ENCODE measurements at regions not wholly inside any gene's neighbourhood (a gene's known extent, or its start where the extent isn't known, plus 50 kb on each side); places are given as distances from the start of the nearest gene placed in this dataset.

DNA sequence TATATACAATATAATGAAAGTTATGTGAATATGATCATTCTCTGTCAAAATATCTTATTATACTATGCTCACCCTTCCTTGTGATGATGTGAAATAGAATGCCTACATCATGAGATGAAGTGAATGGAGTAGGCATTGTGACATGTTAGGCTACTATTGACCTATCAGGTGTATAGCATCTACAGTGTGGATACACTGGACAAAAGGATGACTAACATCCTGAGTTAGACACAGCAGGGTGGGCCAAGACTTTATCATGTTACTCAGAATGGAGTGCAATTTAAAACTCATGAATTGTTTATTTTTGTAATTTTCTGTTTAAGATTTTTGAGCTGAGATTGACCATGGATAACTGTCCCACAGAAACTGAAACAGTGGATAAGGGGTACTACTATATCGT lies 53.4 kb upstream of the NAV3 start:
- DNase-seq, result no peak
- intact Hi-C loops (cut with DNase I), result no loop called here

DNA sequence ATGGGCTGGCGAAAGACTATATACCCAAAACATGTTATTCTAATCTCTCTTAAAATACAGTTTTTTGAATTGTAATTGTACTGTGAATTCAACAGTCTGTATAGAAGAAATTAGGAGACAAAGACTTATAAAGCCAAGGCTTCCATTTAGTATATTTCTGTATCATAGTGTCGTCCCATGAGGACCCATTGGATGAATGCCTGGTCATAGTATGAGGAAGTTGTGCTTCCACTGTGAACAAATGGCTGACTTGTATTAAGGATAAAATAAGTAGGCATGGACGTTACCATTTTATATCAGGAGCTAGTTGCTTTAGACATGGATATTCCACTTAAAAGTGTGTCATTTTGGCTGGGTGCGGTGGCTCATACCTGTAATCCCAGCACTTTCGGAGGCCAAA lies 55.9 kb upstream of the NAV3 start:
- no peak for DNase-seq
- intact Hi-C loops (cut with DNase I), result no loop called here

DNA sequence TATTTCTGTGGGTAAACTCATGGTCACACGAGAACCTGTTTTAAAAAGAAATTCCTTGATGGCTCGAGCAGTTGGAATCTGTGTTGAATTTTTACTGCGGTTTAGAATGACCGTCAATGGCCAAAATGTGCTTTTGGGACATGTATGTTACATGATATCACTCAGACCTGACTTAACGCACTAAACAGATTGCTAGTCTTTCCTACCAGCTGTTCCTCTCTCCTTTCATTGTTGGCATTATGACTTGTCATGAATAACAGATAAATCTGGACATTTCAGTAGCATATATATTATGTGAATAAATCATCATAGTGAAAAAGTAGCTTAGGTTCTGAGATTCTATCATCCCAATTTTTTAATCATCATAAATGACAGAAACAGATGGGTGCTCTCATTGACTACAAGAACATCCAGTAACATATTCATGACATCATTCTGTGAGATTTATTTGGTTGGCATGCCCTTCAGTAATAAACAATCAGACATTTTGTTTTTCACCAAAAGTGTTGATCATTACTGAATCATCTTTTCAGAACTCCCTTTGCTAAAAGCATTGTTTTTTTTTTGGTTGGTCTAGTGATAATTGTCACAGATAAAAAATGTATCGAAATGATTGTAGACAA lies 57.9 kb upstream of the NAV3 start:
- no peak for DNase-seq
- intact Hi-C loops (cut with DNase I), result no loop called here

DNA sequence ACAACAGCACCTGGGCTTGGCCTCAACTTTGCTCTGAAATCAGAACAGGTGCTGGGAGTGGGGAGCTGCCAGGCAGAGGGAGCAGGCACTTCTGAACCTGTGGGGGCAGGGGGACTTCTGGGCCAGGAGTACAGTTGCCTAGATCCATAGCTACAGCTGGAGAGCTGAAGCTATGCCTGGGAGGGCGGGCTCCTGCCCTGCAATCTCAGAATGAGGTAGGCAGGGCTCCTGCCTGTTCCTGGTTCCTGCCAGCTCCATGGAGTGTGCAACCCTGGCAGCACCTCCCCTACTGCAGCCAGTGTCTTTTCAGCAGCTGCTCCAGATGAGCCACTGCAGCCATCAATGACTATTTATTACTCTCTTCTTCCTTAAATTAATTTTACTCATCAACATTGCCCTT lies 62.1 kb upstream of the NAV3 start:
- intact Hi-C loops (cut with DNase I), result no loop called here

DNA sequence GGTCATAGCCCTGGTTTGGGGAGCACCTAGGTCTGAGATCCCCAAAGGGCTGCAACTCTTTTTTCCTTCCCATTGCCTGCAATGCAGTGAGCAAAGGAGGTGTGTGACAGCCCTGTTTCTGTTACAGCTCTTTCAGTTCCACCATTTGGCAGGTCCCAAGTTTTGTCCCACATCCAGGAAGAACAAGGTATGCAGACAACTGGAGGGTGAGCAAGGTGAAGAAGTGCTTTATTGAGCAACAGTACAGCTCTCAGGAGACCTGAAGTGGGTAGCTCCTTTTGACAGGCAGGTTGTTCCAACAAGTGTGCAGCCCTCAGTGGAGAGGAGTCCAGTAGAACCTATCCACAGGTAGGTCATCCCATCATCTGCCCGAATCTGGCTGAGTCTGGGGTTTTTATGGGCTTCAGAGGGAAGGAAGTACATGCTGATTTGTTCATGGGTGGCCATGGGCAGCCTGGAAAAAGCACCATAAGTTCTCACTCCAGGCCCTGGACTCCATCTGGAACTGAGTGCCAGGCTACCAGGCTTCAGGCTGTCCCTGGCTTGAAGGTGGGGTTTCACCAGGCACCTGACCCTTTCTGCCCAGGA lies 62.8 kb upstream of the NAV3 start:
- intact Hi-C loops (cut with DNase I), result no loop called here
- no peak for DNase-seq

More for the DNA sequence above, 62.1 kb upstream of the NAV3 start:
- peak in 1 of 10 donors; percentile 50 for DNase-seq

DNA sequence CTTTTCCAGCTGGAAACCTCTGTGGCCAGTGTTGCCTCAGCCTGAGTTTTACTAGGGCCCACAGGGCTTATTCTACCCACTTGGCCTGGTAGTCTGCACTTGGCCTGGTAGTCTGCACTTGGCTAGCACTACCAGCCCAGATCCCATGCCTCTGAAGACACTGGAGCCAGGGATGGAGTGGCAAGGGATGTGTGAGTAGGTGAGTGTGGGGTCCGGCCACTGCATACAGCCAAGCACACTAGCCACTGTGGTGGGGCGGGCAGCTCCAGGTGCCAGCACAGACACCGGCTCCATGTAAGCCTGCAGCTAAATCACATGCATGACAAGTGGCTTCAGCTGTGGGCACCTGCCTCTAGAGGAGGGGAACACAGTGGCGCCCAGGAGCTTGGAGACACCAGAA lies 63.4 kb upstream of the NAV3 start:
- intact Hi-C loops (cut with DNase I), result no loop called here
- peak in 2 of 10 donors; percentile 51 to 72 for DNase-seq

DNA sequence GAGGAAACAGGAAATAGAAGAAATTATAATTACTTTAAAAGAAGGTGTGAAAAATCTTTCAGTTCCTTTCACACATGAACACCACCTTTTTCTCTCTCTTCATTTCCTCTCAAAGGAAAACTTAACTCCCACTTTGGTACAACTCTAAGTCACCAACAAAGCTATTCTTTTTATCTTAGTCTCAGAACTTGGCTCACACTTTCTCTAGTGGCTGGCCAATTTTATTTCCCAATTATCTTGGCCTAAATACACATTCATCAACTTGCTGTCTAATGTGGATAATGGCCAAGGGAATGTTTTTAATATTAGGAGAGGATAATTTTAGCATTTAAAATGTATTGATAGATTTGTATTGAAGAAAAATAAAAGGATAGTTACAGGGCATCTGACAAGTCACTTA lies 64.5 kb upstream of the NAV3 start:
- DNase-seq, result no peak
- intact Hi-C loops (cut with DNase I), result no loop called here

DNA sequence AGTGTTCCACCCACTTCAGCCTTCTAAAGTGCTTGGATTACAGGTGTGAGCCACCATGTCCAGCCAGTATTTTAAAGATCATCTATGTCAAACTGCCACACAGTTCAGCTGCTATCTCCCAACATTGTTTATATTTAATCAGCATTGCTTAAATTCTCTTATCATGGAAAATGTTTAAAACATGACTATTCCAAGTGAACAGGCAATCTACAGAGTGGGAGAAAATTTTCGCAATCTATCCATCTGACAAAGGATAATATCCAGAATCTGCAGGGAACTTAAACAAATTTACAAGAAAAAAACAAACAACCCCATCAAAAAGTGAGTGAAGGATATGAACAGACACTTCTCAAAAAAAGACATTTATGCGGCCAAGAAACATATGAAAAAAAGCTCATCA lies 69.4 kb upstream of the NAV3 start:
- DNase-seq, result no peak
- intact Hi-C loops (cut with DNase I), result no loop called here

DNA sequence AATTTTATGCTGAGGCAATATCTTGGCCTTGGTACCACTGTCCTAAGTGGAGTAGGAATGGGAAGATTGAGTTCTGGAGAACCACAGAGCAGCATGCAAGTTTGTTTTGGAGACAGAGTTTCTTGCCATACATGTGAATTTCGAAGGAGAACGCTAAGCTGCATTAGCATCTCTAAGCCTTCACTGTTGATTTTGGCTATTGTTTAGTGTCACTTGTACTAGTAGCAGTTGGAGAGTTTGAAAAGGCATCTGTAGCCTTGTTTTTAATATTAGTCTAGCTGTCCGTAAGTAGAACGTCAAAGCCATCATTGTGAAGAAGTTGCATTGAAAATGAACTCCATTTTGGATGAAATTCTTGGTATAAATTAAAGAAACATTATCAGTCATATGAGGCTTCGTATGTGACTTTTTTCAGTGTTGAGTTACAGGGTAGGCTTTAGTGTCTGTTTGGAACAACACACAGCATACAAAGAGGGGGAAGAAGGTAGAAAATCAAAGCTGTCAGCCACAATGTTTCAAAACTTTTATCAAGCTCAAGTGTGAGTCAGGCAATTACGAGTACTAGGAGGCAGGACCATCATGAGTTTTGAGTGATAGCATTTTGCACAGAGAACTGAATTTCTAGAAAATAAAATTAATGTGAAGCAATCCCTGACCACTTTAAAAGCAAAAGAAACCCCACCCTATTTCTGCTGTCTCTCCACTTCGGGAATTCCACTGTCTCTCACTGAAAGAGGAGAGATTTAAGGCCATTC lies 70.2 kb upstream of the NAV3 start:
- intact Hi-C loops (cut with DNase I), result no loop called here
- no peak for DNase-seq

DNA sequence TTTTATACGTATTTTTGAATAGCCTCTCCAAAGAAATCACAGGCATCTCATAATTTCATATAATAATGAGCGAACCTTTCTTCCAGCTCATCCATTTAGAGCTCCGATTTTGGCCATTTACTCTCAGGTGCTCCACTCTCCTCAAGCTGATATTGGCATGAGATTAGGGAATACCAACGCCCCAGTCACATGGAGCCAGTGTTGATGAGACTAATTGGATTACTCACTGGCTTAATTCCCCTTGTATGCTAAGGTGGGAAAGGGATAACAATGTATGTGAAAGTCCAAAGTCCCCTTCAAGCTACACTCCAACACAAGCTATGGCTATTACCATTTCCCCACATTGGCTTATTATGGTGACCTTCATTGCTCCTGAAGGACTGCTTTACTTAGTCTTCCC lies 76.6 kb upstream of the NAV3 start:
- intact Hi-C loops (cut with DNase I), result no loop called here
- DNase-seq, result no peak

DNA sequence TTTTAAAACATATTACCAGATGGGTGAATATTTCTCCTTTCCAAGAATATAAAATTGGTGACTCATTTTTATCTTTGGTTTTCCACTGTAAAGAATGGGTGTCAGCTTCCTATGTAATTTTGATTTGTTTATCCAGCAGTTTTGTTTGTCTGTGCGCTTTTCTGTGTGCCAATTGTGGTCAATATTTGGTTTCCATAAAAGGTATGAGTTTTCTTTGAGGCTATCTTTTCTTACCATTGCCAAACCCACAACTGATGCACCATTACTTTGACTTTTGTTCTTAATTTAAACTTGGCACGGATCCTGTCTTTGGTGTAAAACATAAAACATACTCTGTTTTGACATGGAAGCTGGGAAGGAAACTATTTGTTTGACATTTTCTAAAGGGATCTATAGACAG lies 78.8 kb upstream of the NAV3 start:
- DNase-seq, result no peak
- intact Hi-C loops (cut with DNase I), result no loop called here

DNA sequence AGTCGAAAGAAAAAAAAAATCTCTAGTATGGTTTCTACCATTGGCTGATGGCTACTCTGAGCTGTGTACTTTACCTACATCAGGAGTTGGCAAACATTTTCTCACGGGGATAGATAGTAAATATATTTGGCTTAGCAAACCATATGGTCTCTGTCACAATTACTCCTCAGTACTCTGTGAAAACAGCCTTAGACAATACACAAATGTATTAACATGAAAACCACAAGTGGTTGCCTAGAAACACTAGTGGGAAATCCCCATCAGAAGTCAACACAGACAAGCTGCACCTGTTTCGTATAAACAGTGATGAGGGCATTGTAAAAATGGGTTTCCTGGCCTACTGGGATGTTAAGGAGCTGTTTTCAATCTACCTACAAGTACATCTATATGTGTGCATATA lies 84.6 kb upstream of the NAV3 start:
- intact Hi-C loops (cut with DNase I), result no loop called here
- DNase-seq, result no peak

DNA sequence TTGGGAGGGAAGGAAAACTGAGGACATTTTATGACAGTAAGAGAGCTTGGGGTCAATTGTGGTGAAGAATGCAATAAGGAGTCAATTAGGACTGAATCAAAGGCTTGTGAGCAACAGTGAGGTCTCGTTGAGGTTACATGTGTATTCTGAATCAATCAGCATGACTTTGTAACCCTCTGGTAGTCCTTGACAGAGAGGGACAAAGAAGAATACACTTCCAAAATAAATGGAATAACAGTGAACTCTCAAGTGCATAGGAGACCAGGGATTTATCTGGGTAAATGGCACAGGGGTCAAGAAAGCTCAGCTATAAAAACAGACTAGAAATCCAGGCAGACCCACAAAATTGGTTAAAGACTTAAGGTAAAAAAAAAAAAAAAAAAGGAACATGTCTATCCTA lies 85.1 kb upstream of the NAV3 start:
- intact Hi-C loops (cut with DNase I), result no loop called here
- no peak for DNase-seq

DNA sequence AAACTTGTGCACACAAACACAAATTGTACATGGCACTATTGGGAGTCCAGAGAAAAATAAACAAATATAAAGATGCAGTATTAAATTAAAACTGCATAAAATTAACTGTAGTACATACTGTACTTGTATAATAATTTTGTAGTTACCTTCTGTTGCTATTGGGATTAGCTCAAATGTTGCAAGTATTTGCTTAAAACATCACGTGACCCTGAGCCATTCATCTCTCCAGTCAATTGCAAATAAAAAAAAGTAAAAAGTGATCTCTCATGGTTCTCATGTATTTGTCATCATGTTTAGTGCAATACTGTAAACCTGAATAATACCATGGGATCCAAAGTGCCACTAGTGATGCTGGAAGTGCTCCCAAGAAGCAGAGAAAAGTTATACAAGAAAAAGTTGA lies 88.1 kb upstream of the NAV3 start:
- DNase-seq, result no peak
- intact Hi-C loops (cut with DNase I), result no loop called here

DNA sequence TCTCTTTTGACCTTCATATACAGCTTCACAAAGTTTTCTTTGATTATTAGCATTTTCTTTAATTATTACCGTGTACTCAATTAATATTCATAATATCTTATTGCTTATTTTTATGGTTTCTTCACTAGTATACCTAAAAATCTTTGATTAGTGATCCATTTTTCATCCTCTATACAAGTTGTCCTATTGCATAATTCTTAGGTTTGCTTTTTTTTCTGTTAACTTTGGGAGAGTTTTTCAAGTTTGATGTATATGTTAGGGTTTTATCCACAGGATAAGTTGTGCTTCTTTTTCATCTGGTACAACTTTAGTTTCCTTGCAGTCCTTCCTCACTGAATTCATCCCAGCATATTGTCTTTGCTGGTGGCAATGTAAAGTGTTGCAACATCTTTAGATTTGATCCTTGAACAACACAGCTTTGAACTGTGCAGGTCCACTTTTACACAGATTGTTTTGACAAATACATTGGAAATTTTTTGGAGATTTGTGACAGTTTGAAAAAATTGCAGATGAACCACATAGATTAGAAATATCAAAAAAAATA lies 88.6 kb upstream of the NAV3 start:
- intact Hi-C loops (cut with DNase I), result no loop called here
- no peak for DNase-seq

DNA sequence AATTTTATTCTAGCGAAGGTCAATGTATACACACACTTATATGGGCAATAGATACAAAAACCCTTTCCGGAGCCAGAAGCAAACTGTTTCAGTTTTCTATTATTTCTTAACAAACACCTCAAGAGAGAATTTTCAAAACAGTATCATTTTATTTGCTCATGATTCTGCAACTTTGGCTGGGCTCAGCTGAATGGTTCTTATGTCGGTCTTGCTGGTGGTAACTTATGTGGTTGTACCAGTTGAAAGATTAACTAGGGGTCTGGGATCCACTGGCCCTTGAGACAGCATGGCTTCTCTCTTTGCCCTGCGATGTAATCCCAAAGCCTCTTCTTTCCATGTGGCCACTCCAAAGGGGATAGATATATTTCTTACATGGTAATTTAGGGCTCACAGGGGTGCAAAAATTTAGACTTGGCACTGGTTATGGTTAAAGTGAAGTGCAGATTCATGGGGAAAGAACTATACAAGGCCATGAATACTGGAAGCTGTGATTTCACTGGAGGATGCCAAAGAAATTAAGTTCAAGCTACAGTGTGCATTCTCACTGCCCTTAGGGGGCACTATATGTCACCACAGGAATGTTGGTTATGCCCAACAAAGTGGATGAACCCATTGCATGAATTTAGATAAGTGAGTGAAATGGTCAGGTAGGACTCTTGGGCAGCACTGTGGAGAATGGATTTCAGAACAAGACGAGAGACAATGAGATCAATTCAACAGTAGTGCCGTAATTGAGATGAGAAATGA lies 94.3 kb upstream of the NAV3 start:
- intact Hi-C loops (cut with DNase I), result no loop called here

DNA sequence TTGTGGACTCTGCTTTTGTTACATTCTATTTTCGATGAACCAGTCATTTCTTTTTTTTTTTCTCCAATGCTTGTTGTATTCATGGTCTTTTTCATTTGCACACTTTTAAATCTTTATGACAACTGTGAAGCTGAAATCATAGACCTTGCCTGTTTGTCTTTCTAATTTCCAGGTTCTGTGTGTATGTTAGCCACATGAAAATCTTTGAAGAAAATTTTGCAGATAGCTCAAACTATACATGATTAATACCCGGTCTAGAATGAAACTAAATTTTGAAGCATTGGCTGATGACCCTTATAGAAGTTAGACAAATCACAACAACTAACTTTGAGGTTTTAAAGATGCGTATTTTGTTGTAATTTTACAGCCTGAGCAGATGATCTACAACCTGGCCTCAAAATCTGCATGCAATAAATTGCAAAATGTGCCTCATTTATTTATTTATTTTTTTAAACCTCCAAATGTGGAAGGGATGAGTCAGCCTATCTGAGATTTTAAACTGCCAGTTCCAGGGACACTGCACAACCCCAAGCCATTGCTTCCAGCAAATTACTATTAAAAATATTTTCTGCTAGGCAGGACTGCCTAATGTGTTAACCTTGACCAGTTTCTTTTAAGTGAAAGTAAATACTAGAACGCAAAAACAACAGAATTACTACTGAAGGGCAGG lies 96.3 kb upstream of the NAV3 start:
- DNase-seq, result no peak
- intact Hi-C loops (cut with DNase I), result no loop called here

More for the DNA sequence above, 94.3 kb upstream of the NAV3 start:
- no peak for DNase-seq

DNA sequence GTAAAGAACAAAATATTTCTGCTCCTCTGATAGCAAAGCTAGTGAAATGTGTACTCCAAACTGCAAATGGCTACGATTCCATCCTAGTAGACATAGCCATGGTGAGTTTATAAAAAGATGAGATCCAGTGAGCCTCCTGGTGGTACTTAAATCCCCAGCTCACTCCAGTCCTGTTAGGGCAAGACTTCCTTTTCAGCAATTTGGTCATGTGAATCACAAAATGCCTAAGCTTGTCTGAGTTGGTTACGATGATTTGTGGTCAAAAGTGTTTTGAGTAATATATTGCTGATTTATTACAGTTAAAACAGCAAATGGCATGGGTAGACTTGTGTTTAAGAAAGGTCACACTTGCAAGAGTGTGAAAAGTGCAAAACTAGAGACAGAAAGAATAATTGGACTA lies 102.7 kb upstream of the NAV3 start:
- DNase-seq, result no peak
- intact Hi-C loops (cut with DNase I), result no loop called here

DNA sequence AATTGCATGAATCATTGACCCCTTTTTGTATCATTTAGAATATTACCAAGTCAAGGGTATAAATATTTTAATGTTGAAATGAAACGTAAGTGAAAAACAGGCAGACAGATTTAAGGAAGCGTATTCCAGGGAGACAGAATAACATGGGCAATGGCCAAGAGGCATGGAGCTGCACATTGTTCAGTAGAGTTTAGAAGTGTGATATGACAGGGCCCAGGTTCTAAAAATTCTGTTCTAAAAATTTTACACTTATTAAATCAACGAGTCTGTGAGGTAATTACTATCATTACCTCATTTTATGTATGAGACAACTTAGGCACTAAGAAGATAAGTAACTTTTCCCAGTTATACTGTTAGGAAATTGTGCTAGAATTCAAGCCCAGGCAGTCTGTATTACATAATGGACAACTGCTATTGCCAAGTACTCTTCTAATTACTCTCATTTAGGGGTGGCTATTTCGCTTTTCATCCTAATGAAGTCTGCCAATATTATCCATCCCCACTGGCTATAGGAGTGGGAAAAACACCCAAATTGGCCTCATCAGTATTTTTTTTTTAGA lies 103.2 kb upstream of the NAV3 start:
- DNase-seq, result no peak
- intact Hi-C loops (cut with DNase I), result no loop called here

DNA sequence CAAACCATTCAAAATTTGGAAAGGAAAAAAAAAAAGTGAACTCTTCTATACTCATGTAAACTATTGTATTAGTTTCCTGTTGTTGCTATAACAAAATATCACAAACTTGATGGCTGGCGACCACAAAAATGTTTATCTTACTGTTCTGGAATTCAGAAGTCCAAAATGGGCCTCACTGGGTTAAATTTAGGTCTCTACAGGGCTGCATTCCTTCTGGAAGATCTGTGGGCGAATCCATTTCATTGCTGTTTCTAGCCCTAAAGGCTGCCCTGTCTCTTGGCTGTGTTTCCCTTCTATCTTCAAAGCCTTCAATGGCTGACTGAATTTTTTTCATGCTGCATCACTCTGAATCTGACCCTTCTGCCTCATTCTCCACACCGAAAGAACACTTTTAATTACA lies 105.1 kb upstream of the NAV3 start:
- DNase-seq, result no peak
- intact Hi-C loops (cut with DNase I), result loop anchor here (2.0 kb wide), 1 partner anchor 201 kb away; no protein-coding TSS in a partner anchor
